ENCODE measurements at regions not wholly inside any gene's neighbourhood (a gene's known extent, or its start where the extent isn't known, plus 50 kb on each side); places are given as distances from the start of the nearest gene placed in this dataset.

GRCh38 chr14:57009585-57010515 lies 199.6 kb upstream of the OTX2 start:
- H3K9me1 ChIP-seq (ENCODE audit: control insufficient read depth, extremely low read depth, insufficient read depth, low read length), result no peaks in the 10 kb centered on the region
- no peak for TF ChIP-seq EZH2 (IDR thresholded peaks at IDR 0.05; ENCODE audit: low read length)
- no peak for TF ChIP-seq CTCF (optimal IDR thresholded peaks at IDR 0.05 in 1 of 3, IDR thresholded peaks at IDR 0.05 in 1 of 3, conservative IDR thresholded peaks at IDR 0.05 in 1 of 3; ENCODE audit: extremely low read depth in 1 of 3, insufficient read depth in 2 of 3, low read length in 3 of 3)
- no peak overlapping the region for H3K4me3 ChIP-seq (ENCODE audit: control insufficient read depth in 2 of 3, extremely low read depth in 1 of 3, insufficient read depth in 2 of 3, low read depth in 1 of 3, low read length in 3 of 3)
- H3K79me2 ChIP-seq (ENCODE audit: control insufficient read depth, insufficient read depth, low read length), result no peaks in the 10 kb centered on the region
- no peak overlapping the region for H3K4me2 ChIP-seq (ENCODE audit: control insufficient read depth, extremely low read depth, insufficient read depth, low read depth, low read length)
- no peaks in the 10 kb centered on the region for H3K9me3 ChIP-seq (ENCODE audit: control insufficient read depth, low read depth, low read length)
- H2AFZ ChIP-seq (ENCODE audit: control insufficient read depth, low read length), result no peak overlapping the region
- FAIRE-seq (no peak), DNase-seq (ENCODE audit: low read depth, low spot score) (no peak)
- no peaks in the 10 kb centered on the region for H3K36me3 ChIP-seq (ENCODE audit: control insufficient read depth in 2 of 2, extremely low read depth in 1 of 2, insufficient read depth in 2 of 2, low read length in 2 of 2)
- H3K9ac ChIP-seq (ENCODE audit: control insufficient read depth, extremely low read depth, insufficient read depth, low read length), result no peak overlapping the region
- H3K27me3 ChIP-seq (ENCODE audit: control insufficient read depth, extremely low read depth, insufficient read depth, low read length), result no peaks in the 10 kb centered on the region
- no peaks in the 10 kb centered on the region for H4K20me1 ChIP-seq (ENCODE audit: control insufficient read depth, extremely low read depth, insufficient read depth, low read length)
- H3K4me1 ChIP-seq (ENCODE audit: control insufficient read depth, extremely low read depth, insufficient read depth, low read length), result no peaks in the 10 kb centered on the region
- dilution Hi-C loops (cut with MboI; ENCODE audit: extremely low pct_ligation_motif_present, low sequenced_read_pairs), result no loop called here
- no peak overlapping the region for H3K27ac ChIP-seq (ENCODE audit: control insufficient read depth, insufficient read depth, low read length)

GRCh38 chr14:57008534-57008933 lies 198.3 kb upstream of the OTX2 start:
- Histone ChIP-seq H3K9me1 (ENCODE audit: control insufficient read depth, extremely low read depth, insufficient read depth, low read length) (no peaks in the 10 kb centered on the region), H3K27ac (ENCODE audit: control insufficient read depth, insufficient read depth, low read length) (no peak overlapping the region), H3K36me3 (ENCODE audit: control insufficient read depth in 2 of 2, extremely low read depth in 1 of 2, insufficient read depth in 2 of 2, low read length in 2 of 2) (no peaks in the 10 kb centered on the region), H3K4me2 (ENCODE audit: control insufficient read depth, extremely low read depth, insufficient read depth, low read depth, low read length) (no peak overlapping the region), H3K4me1 (ENCODE audit: control insufficient read depth, extremely low read depth, insufficient read depth, low read length) (no peaks in the 10 kb centered on the region), H3K27me3 (ENCODE audit: control insufficient read depth, extremely low read depth, insufficient read depth, low read length) (no peaks in the 10 kb centered on the region), H3K4me3 (ENCODE audit: control insufficient read depth in 2 of 3, extremely low read depth in 1 of 3, insufficient read depth in 2 of 3, low read depth in 1 of 3, low read length in 3 of 3) (no peak overlapping the region), H2AFZ (ENCODE audit: control insufficient read depth, low read length) (no peak overlapping the region), H4K20me1 (ENCODE audit: control insufficient read depth, extremely low read depth, insufficient read depth, low read length) (no peaks in the 10 kb centered on the region), H3K9ac (ENCODE audit: control insufficient read depth, extremely low read depth, insufficient read depth, low read length) (no peak overlapping the region), H3K79me2 (ENCODE audit: control insufficient read depth, insufficient read depth, low read length) (no peaks in the 10 kb centered on the region), H3K9me3 (ENCODE audit: control insufficient read depth, low read depth, low read length) (no peaks in the 10 kb centered on the region)
- TF ChIP-seq EZH2 (IDR thresholded peaks at IDR 0.05; ENCODE audit: low read length) (no peak), CTCF (optimal IDR thresholded peaks at IDR 0.05 in 1 of 3, IDR thresholded peaks at IDR 0.05 in 1 of 3, conservative IDR thresholded peaks at IDR 0.05 in 1 of 3; ENCODE audit: extremely low read depth in 1 of 3, insufficient read depth in 2 of 3, low read length in 3 of 3) (no peak)
- FAIRE-seq, result no peak
- no peak for DNase-seq (ENCODE audit: low read depth, low spot score)
- dilution Hi-C loops (cut with MboI; ENCODE audit: extremely low pct_ligation_motif_present, low sequenced_read_pairs), result no loop called here

Measured in keratinocyte (primary cell).